Fibroblast of peridontal ligament (primary cell): ENCODE measurements at regions not wholly inside any gene's neighbourhood (a gene's known extent, or its start where the extent isn't known, plus 50 kb on each side); places are given as distances from the start of the nearest gene placed in this dataset.

Source experiments
- DNase-seq: peaks from one replicate; pipeline ENCODE4 v3.0.0-alpha.2; 2010; ENCODE audit errors: extremely low read depth

DNA sequence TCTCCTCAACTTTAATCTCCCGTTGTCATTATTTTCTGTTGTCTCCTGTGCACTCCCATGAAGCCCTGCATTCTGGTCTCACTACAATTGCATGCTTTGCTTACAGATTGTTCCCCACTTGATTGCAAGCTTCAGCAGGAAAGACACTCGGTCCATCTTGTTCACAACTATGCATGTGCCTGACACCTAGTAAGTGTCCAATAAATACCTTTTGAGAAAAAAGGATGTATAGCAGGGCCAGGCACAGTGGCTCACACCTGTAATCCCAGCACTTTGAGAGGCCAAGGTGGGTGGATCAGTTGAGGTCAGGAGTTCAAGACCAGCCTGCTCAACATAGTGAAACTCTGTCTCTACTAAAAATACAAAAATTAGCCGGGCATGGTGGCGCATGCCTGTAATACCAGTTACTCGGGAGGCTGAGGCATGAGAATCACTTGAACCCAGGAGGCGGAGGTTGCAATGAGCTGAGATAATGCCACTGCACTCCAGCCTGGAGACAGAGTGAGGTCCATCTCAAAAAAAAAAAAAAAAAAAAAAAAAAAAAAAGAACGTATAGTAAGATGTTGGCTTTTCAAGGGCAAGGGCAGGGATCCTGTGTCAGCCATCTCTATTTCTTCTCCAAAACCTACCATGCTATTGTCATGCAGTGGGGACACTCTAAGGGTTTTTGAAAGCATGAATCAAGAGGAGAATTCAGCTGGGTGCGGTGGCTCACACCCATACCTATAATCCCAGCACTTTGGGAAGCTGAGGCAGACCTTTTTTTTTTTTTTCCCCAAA, 338.3 kb downstream of the MYCN start:
- DNase-seq = no peak

DNA sequence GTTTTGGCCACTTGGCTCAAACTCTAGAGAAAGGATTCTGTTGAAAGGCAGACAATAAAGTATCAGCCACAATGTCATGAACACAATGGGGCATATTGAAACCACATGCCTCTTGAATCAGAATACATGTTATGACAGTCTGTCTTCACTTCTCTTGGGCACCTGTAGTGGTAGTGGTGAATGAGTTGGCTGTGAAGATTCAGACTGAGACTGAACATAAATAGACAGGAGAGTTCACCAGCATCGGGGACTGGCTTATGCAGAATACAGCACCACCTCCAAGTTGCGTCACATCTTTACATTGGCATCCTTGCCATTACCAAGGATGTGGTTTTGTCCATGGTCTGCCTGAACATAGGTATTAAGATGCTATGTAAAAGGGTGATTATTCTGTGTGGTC, 336.8 kb downstream of the MYCN start:
- DNase-seq = no peak

DNA sequence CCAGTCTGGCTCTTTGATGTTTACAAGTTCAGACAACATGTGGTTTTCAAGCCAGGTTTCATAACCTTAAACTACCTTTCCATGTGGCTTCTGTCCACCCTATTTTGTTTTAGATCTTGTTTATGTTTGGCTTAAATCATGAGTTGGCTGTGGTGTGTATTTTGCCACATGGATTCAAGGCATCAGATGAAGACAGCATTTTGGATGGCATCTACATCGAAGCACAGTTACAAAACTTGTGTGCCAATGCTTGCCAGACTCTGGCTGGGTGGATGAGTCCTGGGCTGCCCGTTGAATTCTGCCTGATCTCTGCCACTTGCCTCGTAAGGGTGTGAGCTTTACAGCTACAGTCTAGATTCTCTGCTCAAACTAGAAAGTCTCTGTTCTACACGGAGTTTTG, 335.3 kb downstream of the MYCN start:
- DNase-seq = no peak

DNA sequence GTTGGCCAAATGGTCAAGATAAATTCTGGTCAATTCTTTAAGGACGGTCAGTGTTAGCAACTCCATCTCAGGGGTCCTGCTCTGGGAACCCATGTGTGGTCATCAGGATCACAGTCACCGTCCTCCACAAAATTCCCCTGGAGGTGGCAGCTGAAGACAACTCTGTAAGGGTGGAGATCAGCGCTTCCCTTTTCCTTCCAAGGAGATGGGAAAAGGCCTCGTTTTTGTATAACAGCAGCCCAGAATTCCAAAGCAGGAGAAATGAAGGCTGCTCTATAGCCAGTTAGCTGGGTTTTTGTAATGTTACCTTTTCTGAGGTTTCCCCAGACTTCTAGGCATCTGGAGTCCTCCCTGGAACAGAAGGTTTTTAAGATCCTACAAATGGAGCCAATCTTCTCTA, 334.8 kb downstream of the MYCN start:
- no peak for DNase-seq

DNA sequence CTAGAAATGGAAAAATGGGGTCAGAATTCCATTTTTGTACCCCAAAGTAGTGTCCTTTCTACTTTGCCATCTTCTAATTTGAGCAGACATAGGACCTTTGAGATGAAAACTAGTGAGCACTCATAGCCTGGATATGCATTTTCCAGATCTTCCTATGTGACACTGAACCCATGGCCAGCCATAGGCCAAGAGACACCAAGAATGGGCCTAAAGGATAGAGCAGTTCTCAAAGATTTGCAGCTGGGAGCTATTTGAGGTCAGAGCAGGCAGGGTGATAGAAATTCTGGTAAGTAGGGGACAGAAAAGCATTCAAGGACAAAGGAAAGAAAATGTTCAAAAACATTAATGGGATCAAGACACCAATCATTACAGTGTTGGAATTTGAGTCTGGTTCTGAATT, 332.8 kb downstream of the MYCN start:
- DNase-seq = no peak

DNA sequence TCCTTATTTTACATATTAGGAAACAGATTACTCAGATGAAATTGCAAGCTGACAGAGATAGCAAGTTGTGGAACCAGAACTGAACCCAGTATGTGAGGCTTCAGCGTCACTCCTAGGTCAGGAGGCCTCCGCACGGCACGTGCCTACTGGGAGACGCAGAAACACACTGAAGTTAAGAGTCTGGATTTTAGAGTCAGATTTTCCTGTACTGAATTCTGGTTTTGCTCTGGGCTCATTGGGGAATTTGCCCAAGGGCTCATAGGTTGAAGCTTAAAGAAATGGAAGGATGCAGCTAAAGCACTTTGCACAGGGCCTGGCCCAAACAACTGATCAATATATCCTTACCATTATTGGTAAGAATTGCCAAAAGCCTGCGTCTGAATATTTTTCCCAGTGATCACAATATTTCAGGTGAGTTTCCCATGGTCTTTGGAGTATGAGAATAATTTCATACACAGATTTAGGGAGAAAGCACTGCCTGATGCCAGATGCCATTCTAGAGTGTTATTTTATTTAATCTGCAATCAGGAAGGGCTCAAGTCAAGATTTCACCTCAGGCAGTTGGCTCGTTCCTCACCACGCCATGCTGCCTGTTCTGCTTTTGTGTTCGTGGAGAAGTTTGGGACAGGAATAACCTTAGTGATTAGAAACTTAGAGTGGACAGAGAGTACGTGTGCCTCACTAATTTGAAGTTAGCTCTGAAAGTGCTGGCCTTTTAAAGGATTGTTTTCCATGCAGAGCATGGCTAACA, 331.9 kb downstream of the MYCN start:
- DNase-seq = no peak

DNA sequence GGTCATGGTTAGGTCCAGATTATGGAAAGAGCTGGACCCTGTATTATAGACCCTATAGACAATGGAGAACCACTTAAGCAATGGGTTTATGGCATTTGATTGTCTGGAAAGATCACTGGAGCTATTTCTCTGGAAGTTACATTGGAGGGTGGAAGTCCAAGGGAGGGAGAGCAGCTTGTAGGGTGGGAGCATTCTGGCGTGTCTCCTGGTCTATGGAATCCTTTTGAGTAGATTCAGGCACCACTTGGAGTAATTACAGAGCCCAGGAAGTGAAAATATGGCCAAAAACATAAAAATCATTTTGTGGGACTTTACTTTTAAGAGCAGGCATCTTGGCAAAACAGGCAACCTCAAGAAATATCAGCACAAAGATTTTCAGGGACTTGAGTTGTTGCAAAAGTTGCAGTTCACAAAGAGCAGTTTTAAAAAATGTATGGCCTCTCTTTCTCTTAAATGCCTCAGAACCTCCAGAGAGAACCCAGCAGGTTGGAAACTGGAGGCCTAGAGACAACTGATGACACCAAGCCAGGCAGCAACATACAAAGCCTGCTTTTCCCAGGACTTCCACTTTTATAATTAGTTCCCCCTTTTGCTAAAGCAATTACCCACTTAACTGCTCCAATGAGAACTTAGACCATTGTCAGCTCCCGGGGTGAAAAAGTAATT, 331.0 kb downstream of the MYCN start:
- DNase-seq = no peak

DNA sequence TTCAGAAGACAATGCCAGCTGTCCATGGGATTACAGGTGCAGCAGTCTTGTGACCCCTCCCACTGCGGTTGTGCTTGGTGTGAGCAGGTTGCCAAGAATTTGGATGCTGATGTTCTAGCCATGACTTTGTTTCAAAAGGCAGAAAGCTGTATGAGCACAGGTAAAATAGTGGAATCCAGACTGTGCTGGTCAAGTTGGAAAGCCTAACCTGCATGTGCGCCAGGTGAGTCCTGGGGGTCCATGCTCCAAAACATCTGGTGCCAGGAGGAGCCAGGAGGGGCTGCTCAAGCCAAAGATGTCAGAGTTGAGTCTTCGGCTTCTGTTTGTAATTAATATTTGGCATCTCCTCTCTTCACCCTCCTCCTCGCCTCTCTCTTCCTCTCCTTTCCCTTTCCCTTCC, 330.1 kb downstream of the MYCN start:
- no peak for DNase-seq

DNA sequence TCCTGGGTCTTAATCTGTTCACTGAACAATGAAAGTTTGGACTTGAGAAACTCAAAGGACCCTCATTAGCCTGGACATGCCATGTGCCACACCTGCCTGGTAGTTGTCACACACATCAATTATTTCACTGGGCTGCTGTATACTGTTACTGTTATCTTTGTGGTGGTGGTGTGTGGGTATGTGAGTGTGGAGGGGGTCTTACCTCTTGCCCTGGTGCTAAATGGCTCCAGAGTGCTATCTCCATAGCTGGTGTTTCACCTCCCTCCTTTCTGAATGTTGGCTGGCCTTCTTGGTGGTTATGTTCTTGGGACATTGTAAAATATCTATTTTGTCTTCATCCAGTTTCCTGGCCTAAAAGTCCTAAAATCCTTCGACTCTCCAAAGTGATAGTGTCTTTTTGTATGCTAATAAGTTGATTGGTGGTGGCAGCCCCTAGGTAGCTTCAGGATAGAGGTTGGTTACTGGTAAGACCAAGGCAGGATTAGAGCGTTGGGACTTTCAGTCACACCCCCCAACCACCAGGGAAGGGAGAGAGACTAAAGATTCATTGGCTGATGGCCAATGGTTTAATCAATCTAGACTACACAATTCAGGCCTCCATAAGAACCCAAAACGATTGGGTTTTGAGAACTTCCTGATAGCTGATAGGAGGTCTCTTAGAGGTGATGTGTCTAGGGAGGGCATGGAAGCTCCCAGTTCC, 328.1 kb downstream of the MYCN start:
- no peak for DNase-seq

DNA sequence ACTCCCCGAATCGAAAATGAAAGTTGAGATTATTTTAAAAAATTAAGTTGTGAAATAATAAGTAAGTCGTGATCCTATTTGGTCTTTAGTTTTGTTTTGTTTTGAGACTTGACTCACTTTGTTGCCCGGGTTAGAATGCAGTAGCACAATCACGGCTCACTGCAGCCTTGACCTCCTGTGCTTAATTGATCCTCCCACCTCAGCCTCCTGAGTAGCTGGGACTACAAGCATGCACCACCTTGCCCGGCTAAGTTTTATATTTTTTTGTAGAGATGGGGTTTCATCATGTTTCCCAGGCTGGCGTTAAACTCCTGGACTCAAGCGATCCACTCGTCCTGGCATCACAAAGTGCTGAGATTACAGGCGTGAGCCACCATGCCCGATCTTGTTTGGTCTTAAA, 326.2 kb downstream of the MYCN start:
- DNase-seq = no peak

DNA sequence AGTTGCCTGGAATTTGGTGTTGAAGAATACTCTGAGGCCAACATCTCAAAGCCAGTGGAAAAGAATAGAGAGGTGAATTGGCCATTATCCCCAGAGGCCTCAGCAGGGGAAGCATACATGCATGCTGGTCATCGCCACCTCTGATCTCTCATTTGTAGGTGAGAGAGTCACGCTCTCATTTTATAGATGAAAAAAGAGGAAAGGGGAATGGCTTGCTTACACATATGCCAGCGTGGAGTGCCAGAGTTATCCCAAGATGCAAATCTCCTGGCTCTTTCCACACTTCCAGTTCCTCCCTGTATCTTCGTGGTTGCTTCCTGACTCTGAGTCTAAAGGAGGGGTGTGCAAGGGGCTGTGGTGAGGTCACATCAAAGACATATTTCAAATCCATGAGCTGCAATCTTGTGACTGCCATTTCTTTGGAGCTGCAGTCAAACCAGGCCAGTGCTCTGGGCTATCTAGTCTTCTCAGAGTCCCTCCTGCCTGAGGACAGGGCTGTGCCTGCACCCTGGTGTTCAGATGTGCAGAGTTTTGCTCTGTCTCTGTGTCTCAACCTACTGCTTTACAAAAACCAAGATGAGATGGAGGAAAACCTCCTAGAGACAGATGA, 324.7 kb downstream of the MYCN start:
- no peak for DNase-seq

DNA sequence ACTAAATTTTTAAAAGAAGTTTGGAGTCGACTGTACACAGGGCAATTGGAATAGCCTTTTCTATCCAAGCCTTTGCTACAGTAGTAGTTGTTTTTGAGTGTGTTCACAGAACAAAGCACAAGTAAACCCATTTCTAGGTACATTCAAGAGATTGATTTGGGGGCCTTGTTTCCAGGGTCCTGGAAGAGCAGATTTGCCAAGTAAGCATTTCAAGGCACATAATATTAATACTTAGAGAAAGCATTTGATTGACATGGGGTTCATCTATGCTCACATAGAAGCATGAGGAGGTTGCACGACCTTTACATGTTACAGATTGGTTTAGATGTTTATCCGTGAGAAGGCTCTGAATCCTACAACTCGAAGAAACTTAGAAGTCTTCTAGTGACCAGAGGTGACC, 324.1 kb downstream of the MYCN start:
- DNase-seq = no peak

DNA sequence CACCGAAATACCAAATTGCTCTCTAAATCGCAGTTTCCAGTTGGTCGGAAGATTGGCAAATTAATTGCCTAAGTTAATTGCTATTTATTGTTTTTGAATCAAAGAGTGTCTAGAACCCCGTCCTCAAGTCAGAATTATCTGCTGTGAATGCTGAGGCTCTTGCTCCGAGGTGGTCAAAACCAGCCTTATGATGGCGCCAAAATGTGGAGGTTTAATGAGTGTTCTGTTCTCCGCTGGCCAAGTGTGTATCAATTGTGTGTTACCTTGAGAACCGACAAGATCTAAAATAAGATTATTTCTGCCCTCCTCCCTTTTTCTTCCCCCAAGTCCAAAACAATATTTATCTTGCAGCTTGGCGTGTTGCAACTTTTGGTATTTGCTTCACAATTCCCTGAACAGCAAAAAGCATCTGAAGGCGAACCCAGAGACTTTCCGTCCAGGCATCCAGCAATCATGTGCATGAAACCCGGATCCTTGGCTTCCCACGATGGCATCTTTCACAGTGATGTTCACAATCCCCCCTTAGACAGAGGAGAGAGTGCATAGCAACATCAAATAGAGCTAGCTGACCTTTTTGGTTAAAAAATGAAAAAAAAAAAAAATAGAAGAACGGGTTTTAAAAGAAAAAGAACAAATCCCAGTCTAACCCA, 323.0 kb downstream of the MYCN start:
- no peak for DNase-seq

DNA sequence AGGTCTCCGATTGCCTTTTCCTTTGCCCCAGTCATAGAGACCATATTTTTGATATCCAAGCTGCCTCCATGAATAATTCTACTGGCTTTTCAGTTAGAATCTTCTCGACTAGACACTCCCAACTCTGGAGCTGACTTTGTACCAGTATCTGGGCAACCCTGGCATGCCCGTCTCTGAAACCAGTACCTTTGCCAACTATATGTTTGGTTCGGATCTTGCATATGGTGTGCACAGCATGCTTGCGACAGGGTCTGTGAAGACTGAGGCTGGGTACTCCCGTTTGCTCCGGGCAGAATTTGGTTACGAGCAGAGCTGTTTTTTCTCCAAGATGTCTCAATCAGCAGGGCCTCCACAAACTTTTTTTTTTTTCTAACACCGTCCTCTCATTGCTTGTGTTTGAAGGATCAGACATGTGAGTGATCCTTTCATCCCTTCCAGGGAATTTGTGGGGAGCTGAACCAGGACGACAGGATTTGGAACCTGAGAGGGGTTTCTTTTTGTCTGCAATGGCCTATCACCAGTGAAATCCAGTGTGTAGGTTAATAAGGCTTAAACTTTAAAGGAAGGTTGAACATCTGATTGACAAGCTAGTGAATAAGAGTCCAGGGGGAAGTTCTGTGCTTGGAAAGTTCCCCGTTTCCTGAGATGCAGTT, 322.3 kb downstream of the MYCN start:
- no peak for DNase-seq

DNA sequence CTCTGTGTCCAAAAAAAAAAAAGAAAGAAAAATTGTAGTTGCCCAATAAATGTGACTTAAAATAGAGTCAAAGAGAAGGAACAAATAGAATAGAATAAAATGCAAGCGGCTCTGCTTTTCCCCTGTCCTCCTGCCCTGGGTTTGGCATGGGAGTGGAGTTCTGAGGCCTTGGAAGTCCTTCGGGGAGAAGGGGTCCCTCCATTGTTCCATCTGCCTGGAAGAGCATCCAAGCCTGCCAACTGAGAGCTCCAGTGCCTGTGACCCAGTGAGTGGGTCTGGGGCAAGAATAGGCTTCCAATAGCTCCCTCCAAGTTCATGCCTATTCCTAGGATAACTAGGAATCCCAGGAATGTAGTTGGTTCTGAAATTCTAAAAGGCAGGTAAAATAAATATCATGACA, 321.4 kb downstream of the MYCN start:
- no peak for DNase-seq

DNA sequence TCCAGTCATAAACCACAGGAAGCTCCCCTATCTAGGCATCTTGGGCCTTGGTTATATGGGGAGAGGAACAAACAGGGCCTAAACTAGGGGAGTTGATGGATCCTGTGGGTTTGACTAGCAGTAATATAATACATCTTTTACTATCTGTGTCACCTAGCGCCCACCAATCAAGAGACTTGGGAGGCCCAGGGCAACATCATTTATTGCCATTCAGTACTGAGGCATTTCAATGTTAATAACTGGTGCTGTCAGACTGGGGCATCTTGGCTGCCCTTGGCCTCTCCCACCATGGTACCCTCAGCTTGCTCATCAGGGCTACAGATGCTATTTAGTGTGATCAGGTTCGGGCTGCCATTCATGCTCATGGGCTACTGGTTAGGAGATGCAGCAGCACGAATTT, 320.7 kb downstream of the MYCN start:
- no peak for DNase-seq

DNA sequence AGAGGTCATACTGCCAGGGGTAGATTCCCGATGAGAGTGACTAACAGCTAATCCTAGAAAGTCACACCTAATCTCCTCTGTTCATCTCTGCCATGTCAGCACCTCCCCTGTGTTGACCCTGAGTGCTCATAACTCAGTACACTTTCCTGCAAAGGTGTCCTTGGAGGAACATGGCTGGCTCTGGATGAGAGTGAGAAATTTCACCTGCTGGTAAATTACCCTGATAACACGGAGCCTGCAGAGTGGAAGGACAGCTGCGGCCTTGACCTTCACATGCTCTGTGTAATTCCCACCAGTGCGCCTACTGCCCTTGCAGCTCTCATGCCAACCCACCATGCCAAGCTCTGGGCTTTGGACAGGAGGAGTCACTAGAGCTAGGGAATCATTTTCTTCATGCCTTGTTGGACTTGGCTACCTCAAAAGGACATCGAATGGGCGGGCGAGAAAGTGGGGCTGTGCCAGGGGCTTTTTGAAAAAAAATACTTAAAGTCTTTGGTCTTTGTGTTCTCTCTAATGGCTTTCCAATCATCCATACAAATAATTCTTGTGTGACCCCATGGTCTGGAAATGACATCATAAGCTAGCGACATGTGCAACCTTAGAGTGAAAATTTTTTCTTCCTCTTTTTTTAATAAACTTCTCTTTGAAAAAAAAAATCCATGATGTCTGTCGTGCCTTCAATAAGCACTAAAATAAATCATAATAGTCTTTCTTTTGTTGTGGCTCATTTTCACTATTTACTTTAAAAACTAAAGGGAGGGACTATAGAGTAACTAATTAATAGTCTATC, 319.9 kb downstream of the MYCN start:
- no peak for DNase-seq

DNA sequence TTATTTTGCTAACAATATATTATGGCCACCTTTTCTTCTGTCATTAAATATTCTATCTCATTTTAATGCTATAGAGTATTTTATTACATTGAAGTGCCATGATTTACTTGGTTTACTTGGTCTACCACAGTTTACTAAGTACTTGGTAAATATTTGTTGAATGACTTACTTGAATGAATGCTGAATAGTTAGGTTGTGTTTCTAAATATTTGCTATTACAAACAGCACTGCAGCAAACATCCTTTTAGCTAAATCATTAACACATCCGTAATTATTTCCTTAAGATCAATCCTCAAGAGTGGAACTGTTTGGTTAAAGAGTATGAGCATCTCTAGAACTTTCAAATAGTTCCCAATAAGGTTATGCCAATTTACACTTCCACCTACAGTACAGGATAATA, 318.7 kb downstream of the MYCN start:
- no peak for DNase-seq

DNA sequence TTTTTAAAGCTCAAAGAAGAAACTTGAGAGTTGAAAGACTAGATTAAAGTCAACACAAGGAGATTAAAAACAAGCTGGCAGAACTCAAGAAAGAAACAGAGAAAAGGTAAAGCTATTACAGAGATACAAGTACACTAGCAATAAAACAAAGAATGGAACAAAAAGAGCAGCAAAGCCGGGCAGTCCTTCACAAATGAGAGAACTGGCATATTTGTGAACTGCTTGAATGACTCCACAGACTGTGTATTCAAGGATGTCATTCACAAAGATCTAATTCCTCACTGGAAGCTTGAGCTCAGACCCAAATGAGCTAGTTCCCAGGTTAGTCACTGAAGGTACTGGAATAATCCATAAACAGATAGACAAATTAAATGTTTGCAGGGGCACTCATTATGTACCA, 318.0 kb downstream of the MYCN start:
- no peak for DNase-seq
